Epithelial cell of esophagus (primary cell): ENCODE measurements at regions not wholly inside any gene's neighbourhood (a gene's known extent, or its start where the extent isn't known, plus 50 kb on each side); places are given as distances from the start of the nearest gene placed in this dataset.
A peak's percentile ranks its signal among the peaks of the same experiment; 100 is the strongest.

ENCODE experiments used
- DNase-seq: peaks from one replicate; pipeline ENCODE4 v3.0.0; 2010; ENCODE audit warnings: low read depth
- H3K4me3 ChIP-seq: 2 replicates; pipeline ENCODE4 v1.5.1; 2011; ENCODE audit warnings: mild to moderate bottlenecking, low read length, control low read depth
- TF ChIP-seq, protein P1 (sequence below): IDR thresholded peaks from 2 replicates; pipeline ENCODE4 v1.5.1; 2011; ENCODE audit warnings: low read depth, mild to moderate bottlenecking, low read length, control low read depth, inconsistent platforms; ENCODE audit not compliant: insufficient read depth; ENCODE audit errors: missing control alignments

DNA sequence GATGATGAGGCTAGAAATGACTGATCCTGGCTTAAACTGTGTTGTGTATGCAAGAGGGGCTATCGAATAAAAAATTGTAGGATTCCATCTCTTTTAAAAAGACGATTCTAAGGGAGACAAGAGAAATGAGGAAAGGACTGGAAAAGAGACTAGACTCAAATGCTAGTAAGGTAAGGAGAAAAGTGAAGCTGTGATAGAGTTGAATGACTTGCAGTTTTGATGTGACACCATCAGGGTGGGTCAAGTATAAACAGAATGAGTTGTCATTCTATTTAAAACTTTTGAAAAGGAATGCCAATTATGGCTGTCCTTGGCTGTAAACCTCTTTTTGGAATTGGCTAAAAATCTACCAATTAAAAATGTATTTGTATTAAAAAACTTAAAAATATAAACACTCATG, 184.5 kb upstream of the PHF14 start:
- DNase-seq, result peak; percentile 3
- no peak overlapping the region for H3K4me3 ChIP-seq
- TF ChIP-seq, protein P1, sequence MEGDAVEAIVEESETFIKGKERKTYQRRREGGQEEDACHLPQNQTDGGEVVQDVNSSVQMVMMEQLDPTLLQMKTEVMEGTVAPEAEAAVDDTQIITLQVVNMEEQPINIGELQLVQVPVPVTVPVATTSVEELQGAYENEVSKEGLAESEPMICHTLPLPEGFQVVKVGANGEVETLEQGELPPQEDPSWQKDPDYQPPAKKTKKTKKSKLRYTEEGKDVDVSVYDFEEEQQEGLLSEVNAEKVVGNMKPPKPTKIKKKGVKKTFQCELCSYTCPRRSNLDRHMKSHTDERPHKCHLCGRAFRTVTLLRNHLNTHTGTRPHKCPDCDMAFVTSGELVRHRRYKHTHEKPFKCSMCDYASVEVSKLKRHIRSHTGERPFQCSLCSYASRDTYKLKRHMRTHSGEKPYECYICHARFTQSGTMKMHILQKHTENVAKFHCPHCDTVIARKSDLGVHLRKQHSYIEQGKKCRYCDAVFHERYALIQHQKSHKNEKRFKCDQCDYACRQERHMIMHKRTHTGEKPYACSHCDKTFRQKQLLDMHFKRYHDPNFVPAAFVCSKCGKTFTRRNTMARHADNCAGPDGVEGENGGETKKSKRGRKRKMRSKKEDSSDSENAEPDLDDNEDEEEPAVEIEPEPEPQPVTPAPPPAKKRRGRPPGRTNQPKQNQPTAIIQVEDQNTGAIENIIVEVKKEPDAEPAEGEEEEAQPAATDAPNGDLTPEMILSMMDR, result no peak

GRCh38 chr7:10790910-10791309, 182.8 kb upstream of the PHF14 start:
- no peak for DNase-seq
- no peak overlapping the region for H3K4me3 ChIP-seq
- TF ChIP-seq, protein P1, result no peak

- TF ChIP-seq, protein P1, result no peak
Measured at GRCh38 chr7:10793995-10794775, 179.5 kb upstream of the PHF14 start.

GRCh38 chr7:10797157-10797556, 176.5 kb upstream of the PHF14 start:
- DNase-seq, result no peak
- TF ChIP-seq, protein P1, result no peak
- H3K4me3 ChIP-seq, result no peak overlapping the region

More at GRCh38 chr7:10793995-10794775, 179.5 kb upstream of the PHF14 start:
- DNase-seq, result no peak
- H3K4me3 ChIP-seq, result no peak overlapping the region

DNA sequence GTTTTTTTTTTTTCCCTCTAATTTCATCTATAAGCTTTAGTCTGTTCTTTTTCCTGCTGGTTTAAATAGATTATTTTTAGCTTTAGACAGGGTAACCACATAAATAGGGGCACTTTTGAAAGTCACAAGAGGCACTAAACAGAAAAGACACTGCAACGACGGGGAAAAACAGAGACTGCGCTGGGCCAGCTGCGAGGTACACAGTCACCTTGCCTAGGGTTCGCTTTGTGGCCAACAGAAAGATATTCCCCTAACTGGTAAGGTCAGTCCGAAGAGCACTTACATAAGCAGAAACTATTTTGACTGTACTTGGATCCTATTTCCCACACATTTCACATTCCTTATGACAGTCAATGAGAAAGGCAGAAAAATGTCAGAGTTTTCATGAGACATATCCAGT, 175.6 kb upstream of the PHF14 start:
- H3K4me3 ChIP-seq, result no peak overlapping the region
- TF ChIP-seq, protein P1, result no peak
- no peak for DNase-seq

DNA sequence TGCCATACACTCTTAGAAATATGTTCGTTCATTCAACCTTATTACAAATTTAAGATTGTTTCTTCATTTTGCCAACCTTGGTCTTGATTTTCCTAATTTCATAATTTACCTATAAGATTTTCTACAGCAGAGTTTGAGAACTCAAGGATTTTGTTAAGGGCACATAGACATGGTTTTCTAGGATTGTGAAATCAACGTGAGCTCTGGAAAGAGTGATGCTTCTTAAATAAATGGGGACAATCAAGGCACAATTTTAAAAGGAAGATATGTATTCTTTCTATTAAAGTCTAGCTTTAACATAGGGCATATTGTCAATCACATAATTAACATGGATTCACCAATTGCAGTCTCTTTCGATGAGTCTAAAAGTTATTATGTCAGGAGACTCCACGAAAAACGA, 174.2 kb upstream of the PHF14 start:
- TF ChIP-seq, protein P1, result no peak
- no peak overlapping the region for H3K4me3 ChIP-seq
- DNase-seq, result no peak

DNA sequence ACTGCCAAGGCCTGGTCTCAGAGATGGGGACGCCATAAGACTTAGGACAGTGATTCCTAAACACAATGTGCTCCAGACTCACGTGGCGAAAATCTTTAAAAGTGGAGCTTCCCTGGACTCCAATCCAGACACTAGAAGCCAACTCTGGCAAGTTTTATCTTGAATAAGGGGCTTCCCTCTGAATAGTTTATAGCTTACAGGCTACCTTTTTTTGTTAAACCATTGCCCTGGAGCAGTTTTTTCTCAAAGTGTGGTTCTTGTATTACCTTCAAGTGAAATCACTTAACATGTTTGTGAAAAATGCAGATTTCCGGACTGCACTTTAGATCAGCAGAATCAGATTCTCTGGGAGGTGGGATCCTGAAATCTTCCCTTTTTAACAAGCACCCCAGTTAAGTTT, 171.7 kb upstream of the PHF14 start:
- TF ChIP-seq, protein P1, result no peak

More for the DNA sequence above, 171.7 kb upstream of the PHF14 start:
- no peak overlapping the region for H3K4me3 ChIP-seq
- DNase-seq, result peak; percentile 58
